Colonic mucosa (tissue), 4 donors: ENCODE measurements at regions not wholly inside any gene's neighbourhood (a gene's known extent, or its start where the extent isn't known, plus 50 kb on each side); places are given as distances from the start of the nearest gene placed in this dataset.

Experiments used
- DNase-seq: peaks from one replicate; pipeline ENCODE4 v3.0.0-alpha.2; 2020
- H3K27ac ChIP-seq: fragments of 200-600 bp; one replicate; pipeline ENCODE4 v1.8.0; 2021
- H3K27me3 ChIP-seq: fragments of 200-600 bp; one replicate; pipeline ENCODE4 v1.8.0; 2021
- H3K36me3 ChIP-seq: fragments of 200-600 bp; one replicate; pipeline ENCODE4 v1.8.0; 2021
- H3K4me1 ChIP-seq: fragments of 200-600 bp; one replicate; pipeline ENCODE4 v1.8.0; 2021; ENCODE audit warnings: mild to moderate bottlenecking
- H3K4me3 ChIP-seq: fragments of 200-600 bp; one replicate; pipeline ENCODE4 v1.8.0; 2021
- H3K9ac ChIP-seq, 2 donors: one replicate each; pipeline ENCODE4 v1.7.0; 2013; ENCODE audit warnings: control low read depth in 2 of 2, low read depth in 2 of 2, low read length in 2 of 2
- H3K9me3 ChIP-seq: fragments of 200-600 bp; one replicate; pipeline ENCODE4 v1.8.0; 2021
- intact Hi-C: fragments of 100-400 bp; cut with DNase I; formaldehyde crosslinking; loops from one replicate; pipeline ENCODE4 v1.14.1; 2022
- TF ChIP-seq, protein P1 (sequence below): fragments of 200-600 bp; IDR thresholded peaks from one replicate; pipeline ENCODE4 v1.8.0; 2022; ENCODE audit warnings: antibody characterized with exemption, mild to moderate bottlenecking
- donor health status: healthy.
- donor health status: DM: no; HTN: no; CAD: no.
- donor health status: DM: no; HTN: no; CAD: no.

DNA sequence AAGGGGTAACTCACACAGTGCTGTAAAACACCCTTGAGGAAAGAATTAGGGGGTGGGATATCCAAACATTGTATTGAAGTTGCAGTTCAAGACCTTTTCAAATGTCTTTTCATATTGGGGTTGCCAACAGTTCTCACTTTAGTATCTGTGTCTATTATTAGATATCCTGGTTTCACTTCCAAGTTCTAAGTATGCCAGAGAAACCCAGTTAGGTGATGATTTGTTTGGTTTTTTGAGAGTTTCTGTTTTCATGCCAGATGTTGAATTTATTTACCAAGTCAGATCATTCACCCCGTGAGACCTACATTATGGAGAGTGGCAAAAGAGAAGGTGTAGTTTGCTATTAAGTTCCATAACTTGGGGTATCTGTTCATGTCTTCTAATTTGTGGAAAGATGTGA is 64.5 kb downstream of the C9orf152 start:
- Histone ChIP-seq H3K36me3 (no peaks in the 10 kb centered on the region), H3K4me1 (no peaks in the 10 kb centered on the region), H3K9ac (no peak overlapping the region), H3K9me3 (no peaks in the 10 kb centered on the region), H3K27ac (no peak overlapping the region), H3K4me3 (no peak overlapping the region), H3K27me3 (no peaks in the 10 kb centered on the region)
- DNase-seq, result no peak
- TF ChIP-seq, protein P1, sequence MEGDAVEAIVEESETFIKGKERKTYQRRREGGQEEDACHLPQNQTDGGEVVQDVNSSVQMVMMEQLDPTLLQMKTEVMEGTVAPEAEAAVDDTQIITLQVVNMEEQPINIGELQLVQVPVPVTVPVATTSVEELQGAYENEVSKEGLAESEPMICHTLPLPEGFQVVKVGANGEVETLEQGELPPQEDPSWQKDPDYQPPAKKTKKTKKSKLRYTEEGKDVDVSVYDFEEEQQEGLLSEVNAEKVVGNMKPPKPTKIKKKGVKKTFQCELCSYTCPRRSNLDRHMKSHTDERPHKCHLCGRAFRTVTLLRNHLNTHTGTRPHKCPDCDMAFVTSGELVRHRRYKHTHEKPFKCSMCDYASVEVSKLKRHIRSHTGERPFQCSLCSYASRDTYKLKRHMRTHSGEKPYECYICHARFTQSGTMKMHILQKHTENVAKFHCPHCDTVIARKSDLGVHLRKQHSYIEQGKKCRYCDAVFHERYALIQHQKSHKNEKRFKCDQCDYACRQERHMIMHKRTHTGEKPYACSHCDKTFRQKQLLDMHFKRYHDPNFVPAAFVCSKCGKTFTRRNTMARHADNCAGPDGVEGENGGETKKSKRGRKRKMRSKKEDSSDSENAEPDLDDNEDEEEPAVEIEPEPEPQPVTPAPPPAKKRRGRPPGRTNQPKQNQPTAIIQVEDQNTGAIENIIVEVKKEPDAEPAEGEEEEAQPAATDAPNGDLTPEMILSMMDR, result no peak
- intact Hi-C loops, result no loop called here

DNA sequence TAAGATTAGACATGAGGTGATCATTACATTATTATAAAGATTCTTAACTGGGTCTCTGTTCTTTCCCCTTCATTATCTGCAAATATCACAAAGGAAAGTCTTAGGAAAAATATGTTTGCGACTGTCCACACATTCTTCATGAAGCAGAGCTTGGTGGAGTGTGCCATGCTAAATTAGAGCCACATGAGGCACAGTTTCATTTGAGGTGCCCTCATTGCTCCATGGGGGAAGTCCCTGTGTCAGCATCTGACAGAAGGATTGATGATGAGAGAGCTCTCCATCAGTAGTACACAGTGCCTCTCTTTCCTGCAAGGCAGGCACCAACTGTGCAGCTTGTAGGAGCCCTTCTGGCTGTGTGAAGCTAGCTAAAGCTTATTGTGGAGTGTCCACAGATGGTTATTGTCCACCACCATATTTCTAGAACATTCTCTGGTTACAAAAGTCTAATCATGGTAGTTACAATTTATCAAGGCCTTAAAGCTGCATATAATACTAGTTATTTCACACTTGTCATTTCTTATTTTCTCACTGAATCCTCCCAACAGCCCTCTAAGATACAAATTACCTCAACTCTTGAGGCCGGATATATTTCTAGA is 63.9 kb downstream of the C9orf152 start:
- H3K27ac ChIP-seq, result no peak overlapping the region
- H3K9ac ChIP-seq, result no peak overlapping the region
- TF ChIP-seq, protein P1, result no peak
- no peaks in the 10 kb centered on the region for H3K27me3 ChIP-seq
- intact Hi-C loops, result no loop called here
- no peaks in the 10 kb centered on the region for H3K36me3 ChIP-seq
- H3K4me1 ChIP-seq, result no peaks in the 10 kb centered on the region
- no peak overlapping the region for H3K4me3 ChIP-seq
- no peak for DNase-seq
- H3K9me3 ChIP-seq, result no peaks in the 10 kb centered on the region

DNA sequence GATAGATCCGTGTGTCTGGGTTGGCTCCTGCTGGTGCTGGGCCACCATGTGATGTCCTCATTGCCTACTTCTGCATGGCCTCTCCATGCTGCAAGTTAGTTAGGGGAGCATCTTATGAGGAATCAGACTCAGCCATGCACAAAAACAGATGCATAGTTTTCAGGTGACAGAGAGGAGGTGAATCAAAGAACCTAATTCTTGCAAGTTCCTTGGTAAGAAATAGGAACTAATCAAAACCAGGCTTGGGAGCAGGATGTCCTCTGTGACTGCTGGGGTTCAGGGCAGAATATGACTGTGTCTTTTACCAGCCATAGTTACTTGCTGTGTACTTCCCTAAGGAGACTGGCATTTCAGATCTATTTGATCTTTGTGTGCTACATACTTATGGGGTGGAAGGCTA is 61.6 kb downstream of the C9orf152 start:
- Histone ChIP-seq H3K27ac (no peak overlapping the region), H3K4me3 (no peak overlapping the region), H3K27me3 (no peaks in the 10 kb centered on the region), H3K9ac (no peak overlapping the region), H3K36me3 (no peaks in the 10 kb centered on the region), H3K4me1 (no peaks in the 10 kb centered on the region), H3K9me3 (no peaks in the 10 kb centered on the region)
- DNase-seq, result no peak
- intact Hi-C loops, result loop anchor here (5.0 kb wide), 1 partner anchor 79 kb away; no protein-coding TSS in a partner anchor
- TF ChIP-seq, protein P1, result no peak

DNA sequence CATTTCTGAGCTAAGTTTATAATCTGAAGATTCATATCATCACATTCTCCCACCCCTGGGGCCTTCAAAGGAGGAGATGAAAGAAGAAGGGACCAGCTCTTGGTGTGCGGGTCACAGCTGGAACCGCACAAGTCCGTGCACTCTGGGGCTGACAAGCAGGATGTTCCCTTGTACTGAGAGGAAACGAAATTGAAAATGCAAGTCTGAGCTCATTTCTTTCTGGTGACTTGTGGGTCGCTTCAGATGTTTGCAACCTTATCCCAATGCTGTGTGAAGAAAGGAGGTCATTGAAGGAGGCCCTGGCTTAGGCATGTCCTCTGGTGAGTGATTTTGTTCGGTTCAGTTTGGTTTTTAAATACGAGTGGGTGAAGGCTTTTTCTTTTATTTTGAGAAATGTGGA is 59.6 kb downstream of the C9orf152 start:
- intact Hi-C loops, result loop anchor here (5.0 kb wide), 1 partner anchor 81 kb away; no protein-coding TSS in a partner anchor
- Histone ChIP-seq H3K9ac (no peak overlapping the region), H3K9me3 (no peaks in the 10 kb centered on the region), H3K27ac (peak overlapping the region; percentile 35), H3K4me3 (no peak overlapping the region), H3K36me3 (no peaks in the 10 kb centered on the region), H3K4me1 (no peaks in the 10 kb centered on the region), H3K27me3 (no peaks in the 10 kb centered on the region)
- DNase-seq, result no peak
- TF ChIP-seq, protein P1, result no peak

DNA sequence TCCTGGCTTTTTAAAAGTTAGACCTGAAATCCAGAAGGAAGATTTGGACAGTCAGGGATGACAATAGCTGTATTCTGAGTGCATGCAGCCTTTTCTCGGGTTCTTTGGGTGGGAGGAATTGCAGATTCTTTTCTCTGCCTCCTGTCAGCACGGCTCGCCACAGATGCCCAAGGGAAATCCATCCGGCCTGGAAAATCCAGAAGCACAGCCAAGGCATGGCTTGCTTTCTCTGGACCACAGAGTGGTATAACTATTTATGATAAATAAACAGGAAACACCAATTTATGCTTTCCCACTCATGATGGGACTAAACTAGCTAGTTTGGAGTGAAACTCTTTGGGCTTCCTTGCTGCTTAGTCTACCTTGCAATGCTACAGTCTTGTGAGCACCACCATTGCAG is 59.1 kb downstream of the C9orf152 start:
- DNase-seq, result no peak
- no peaks in the 10 kb centered on the region for H3K36me3 ChIP-seq
- H3K9ac ChIP-seq, result peak overlapping the region in 1 of 2 donors; percentile 2
- peak overlapping the region; percentile 35 for H3K27ac ChIP-seq
- no peaks in the 10 kb centered on the region for H3K9me3 ChIP-seq
- intact Hi-C loops, result loop anchor here (5.0 kb wide), 1 partner anchor 82 kb away; no protein-coding TSS in a partner anchor
- no peak overlapping the region for H3K4me3 ChIP-seq
- H3K27me3 ChIP-seq, result no peaks in the 10 kb centered on the region
- H3K4me1 ChIP-seq, result no peaks in the 10 kb centered on the region
- TF ChIP-seq, protein P1, result no peak
